ENCODE measurements at regions not wholly inside any gene's neighbourhood (a gene's known extent, or its start where the extent isn't known, plus 50 kb on each side); places are given as distances from the start of the nearest gene placed in this dataset.

DNA sequence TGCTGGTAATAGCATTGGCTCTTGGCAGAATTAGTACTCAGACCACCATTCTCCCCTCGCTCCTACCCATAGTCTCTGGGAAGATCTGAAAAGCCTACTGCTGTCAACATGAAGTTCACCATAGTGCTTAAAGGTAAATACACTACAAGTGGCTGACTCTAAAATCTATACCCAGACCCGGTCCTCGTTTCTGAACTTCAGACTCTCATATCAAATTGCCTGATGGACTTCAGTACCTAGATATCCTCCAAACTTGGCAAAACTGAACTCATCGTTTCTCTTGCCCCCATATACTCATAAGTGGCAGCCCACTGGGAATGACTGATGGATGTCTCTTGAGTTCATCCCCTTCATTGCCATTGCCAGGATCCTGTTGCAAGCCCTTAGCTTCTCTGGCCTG, 67.3 kb downstream of the VCPKMT start:
- no peak for TF ChIP-seq POLR2A (IDR thresholded peaks at IDR 0.05)
- TF ChIP-seq, protein P1, sequence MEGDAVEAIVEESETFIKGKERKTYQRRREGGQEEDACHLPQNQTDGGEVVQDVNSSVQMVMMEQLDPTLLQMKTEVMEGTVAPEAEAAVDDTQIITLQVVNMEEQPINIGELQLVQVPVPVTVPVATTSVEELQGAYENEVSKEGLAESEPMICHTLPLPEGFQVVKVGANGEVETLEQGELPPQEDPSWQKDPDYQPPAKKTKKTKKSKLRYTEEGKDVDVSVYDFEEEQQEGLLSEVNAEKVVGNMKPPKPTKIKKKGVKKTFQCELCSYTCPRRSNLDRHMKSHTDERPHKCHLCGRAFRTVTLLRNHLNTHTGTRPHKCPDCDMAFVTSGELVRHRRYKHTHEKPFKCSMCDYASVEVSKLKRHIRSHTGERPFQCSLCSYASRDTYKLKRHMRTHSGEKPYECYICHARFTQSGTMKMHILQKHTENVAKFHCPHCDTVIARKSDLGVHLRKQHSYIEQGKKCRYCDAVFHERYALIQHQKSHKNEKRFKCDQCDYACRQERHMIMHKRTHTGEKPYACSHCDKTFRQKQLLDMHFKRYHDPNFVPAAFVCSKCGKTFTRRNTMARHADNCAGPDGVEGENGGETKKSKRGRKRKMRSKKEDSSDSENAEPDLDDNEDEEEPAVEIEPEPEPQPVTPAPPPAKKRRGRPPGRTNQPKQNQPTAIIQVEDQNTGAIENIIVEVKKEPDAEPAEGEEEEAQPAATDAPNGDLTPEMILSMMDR (IDR thresholded peaks at IDR 0.05 in 8 of 11, conservative IDR thresholded peaks at IDR 0.05 in 3 of 11): no peak
